ENCODE measurements at regions not wholly inside any gene's neighbourhood (a gene's known extent, or its start where the extent isn't known, plus 50 kb on each side); places are given as distances from the start of the nearest gene placed in this dataset.

DNA sequence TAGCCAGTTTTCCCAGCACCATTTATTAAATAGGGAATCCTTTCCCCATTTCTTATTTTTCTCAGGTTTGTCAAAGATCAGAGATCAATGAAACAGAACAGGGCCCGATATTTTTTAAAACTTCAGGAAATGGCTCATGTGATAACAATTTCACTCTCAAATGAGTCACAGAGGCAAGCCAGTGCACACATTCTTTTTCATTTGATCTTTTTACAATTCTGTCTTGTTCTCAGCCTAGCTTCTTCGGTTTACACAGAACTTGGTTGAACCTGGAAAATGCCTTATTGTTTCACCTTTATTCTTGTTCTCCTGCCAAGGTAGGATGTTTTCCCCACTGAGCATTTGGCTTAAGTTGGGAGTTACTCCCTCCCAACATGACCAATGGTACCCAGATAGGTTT lies 258.9 kb downstream of the COL12A1 start (continued):
- TF ChIP-seq REL (CRISPR knock-in tag; conservative IDR thresholded peaks at IDR 0.05): no peak
- TF ChIP-seq EEA1 (CRISPR knock-in tag; IDR thresholded peaks at IDR 0.05; ENCODE audit: borderline replicate concordance): no peak
- no peak for TF ChIP-seq CHD4 (IDR thresholded peaks at IDR 0.05; ENCODE audit: borderline replicate concordance, low read length)
- TF ChIP-seq, protein P1, sequence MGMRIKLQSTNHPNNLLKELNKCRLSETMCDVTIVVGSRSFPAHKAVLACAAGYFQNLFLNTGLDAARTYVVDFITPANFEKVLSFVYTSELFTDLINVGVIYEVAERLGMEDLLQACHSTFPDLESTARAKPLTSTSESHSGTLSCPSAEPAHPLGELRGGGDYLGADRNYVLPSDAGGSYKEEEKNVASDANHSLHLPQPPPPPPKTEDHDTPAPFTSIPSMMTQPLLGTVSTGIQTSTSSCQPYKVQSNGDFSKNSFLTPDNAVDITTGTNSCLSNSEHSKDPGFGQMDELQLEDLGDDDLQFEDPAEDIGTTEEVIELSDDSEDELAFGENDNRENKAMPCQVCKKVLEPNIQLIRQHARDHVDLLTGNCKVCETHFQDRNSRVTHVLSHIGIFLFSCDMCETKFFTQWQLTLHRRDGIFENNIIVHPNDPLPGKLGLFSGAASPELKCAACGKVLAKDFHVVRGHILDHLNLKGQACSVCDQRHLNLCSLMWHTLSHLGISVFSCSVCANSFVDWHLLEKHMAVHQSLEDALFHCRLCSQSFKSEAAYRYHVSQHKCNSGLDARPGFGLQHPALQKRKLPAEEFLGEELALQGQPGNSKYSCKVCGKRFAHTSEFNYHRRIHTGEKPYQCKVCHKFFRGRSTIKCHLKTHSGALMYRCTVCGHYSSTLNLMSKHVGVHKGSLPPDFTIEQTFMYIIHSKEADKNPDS (CRISPR knock-in tag; IDR thresholded peaks at IDR 0.05): no peak

DNA sequence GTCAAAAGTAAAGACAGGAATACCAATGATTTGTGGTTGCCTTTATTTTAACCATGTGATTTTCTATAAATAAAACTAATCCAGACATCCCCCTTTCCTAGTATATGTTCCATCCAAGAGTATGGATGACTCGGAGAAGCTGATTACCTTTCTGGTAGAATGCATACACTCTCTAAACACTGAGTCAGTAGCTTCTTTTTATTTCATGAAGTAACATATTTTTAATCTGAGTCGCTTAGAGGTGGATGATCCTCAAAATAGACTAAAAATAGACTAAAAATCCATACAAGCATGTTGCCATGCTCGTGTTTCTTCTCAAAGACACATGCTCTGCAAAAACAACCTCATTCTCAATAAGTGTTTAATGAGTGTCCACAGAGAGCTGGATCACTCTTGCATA lies 263.7 kb downstream of the COL12A1 start:
- CTCF ChIA-PET (ENCODE audit: low intra/inter-chr PET ratio, low total read pairs): no interaction called here
- no peak overlapping the region for H2AFZ ChIP-seq (ENCODE audit: low read length)
- ATAC-seq: no peak

More for the DNA sequence above, 263.7 kb downstream of the COL12A1 start:
- FAIRE-seq (no peak), DNase-seq (ENCODE audit: low spot score) (no peak)
- in situ Hi-C loops (cut with HindIII; ENCODE audit: extremely low pct_ligation_motif_present, low pct_unique_long_range_greater_than_20kb) (no loop called here), intact Hi-C loops (cut with micrococcal nuclease; ENCODE audit: unreplicated experiment) (no loop called here)
- no peaks in the 10 kb centered on the region for H3K4me1 ChIP-seq (ENCODE audit: insufficient read depth, low read length)
- H3K79me2 ChIP-seq (ENCODE audit: insufficient read depth, low read length): no peaks in the 10 kb centered on the region
- no peaks in the 10 kb centered on the region for H4K20me1 ChIP-seq (ENCODE audit: insufficient read depth, low read length)
- TF ChIP-seq SP4 (CRISPR knock-in tag; IDR thresholded peaks at IDR 0.05) (no peak), SMAD1 (CRISPR knock-in tag; IDR thresholded peaks at IDR 0.05; ENCODE audit: borderline replicate concordance, low read depth) (no peak), GLI4 (CRISPR knock-in tag; IDR thresholded peaks at IDR 0.05; ENCODE audit: borderline replicate concordance) (no peak), POLR2AphosphoS2 (IDR thresholded peaks at IDR 0.05; ENCODE audit: low read depth, low read length) (no peak), RELA (CRISPR knock-in tag; IDR thresholded peaks at IDR 0.05) (no peak), YEATS4 (CRISPR knock-in tag; IDR thresholded peaks at IDR 0.05; ENCODE audit: borderline replicate concordance) (no peak), ZNF841 (CRISPR knock-in tag; IDR thresholded peaks at IDR 0.05; ENCODE audit: borderline replicate concordance) (no peak), HMGA1 (CRISPR knock-in tag; conservative IDR thresholded peaks at IDR 0.05) (no peak), ZNF441 (CRISPR knock-in tag; IDR thresholded peaks at IDR 0.05; ENCODE audit: borderline replicate concordance) (no peak)
- H3K9me3 ChIP-seq (ENCODE audit: low read length): no peaks in the 10 kb centered on the region
- H3K27ac ChIP-seq (ENCODE audit: extremely low read length, insufficient read depth, low read length): no peak overlapping the region
- no TSS peak for BruUV-seq (replicated peaks)
- no peaks in the 10 kb centered on the region for H3K27me3 ChIP-seq (ENCODE audit: control insufficient read depth in 1 of 2, insufficient read depth in 2 of 2, low read length in 2 of 2)
- POLR2A ChIA-PET: no interaction called here
- H3K4me3 ChIP-seq (replicated peaks in 1 of 3; ENCODE audit: insufficient read depth in 1 of 3, low read depth in 2 of 3, low read length in 3 of 3): no peak overlapping the region
- no peak overlapping the region for H3K4me2 ChIP-seq (ENCODE audit: low read depth, low read length)
- no peaks in the 10 kb centered on the region for H3K36me3 ChIP-seq (replicated peaks in 1 of 2; ENCODE audit: control insufficient read depth in 1 of 2, insufficient read depth in 2 of 2, low read length in 2 of 2)
- H3K9ac ChIP-seq (ENCODE audit: insufficient read depth, low read depth, low read length): no peak overlapping the region
- 0% methylated on average over 3 of the region's 3 CpGs for WGBS (ENCODE audit: low lambda C conversion rate)

Data from HepG2 (cell line).